ENCODE measurements at regions not wholly inside any gene's neighbourhood (a gene's known extent, or its start where the extent isn't known, plus 50 kb on each side); places are given as distances from the start of the nearest gene placed in this dataset.

GRCh38 chr11:32039149-32039548, 51.7 kb upstream of the RCN1 start:
- no peaks in the 10 kb centered on the region for H3K27me3 ChIP-seq
- TF ChIP-seq POLR2A (IDR thresholded peaks at IDR 0.05) = no peak
- TF ChIP-seq, protein P1, sequence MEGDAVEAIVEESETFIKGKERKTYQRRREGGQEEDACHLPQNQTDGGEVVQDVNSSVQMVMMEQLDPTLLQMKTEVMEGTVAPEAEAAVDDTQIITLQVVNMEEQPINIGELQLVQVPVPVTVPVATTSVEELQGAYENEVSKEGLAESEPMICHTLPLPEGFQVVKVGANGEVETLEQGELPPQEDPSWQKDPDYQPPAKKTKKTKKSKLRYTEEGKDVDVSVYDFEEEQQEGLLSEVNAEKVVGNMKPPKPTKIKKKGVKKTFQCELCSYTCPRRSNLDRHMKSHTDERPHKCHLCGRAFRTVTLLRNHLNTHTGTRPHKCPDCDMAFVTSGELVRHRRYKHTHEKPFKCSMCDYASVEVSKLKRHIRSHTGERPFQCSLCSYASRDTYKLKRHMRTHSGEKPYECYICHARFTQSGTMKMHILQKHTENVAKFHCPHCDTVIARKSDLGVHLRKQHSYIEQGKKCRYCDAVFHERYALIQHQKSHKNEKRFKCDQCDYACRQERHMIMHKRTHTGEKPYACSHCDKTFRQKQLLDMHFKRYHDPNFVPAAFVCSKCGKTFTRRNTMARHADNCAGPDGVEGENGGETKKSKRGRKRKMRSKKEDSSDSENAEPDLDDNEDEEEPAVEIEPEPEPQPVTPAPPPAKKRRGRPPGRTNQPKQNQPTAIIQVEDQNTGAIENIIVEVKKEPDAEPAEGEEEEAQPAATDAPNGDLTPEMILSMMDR (IDR thresholded peaks at IDR 0.05) = no peak
- H3K36me3 ChIP-seq = no peaks in the 10 kb centered on the region
- H3K27ac ChIP-seq = no peak overlapping the region
- DNase-seq = no peak
- H3K9me3 ChIP-seq = no peaks in the 10 kb centered on the region
- intact Hi-C loops (cut with DNase I; ENCODE audit: low total_unique reads) = no loop called here
- no peaks in the 10 kb centered on the region for H3K4me1 ChIP-seq
- H3K4me3 ChIP-seq = no peak overlapping the region

DNA sequence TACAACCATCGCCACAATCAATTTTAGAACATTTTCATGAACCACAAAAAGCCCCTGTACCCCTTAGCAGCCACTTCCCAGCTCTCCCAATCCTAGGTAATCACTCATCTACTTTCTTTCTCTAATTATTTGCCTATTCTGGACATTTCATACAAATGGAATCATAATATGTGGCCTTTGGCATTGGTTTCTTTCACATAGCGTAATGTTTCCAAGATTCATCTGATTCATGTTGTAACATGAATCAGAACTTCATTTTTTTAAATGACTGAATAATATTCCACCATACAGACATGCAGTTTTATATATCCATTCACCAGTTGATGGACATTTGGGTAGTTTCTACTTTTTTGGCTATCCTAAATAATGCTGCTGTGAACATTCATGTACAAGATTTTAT, 56.2 kb upstream of the RCN1 start:
- intact Hi-C loops (cut with DNase I; ENCODE audit: low total_unique reads) = no loop called here
- no peaks in the 10 kb centered on the region for H3K27me3 ChIP-seq

GRCh38 chr11:32034149-32034548, 56.7 kb upstream of the RCN1 start:
- H3K4me3 ChIP-seq = no peak overlapping the region

More for the DNA sequence above, 56.2 kb upstream of the RCN1 start:
- no peak for TF ChIP-seq POLR2A (IDR thresholded peaks at IDR 0.05)
- TF ChIP-seq, protein P1 (IDR thresholded peaks at IDR 0.05) = no peak
- no peak for DNase-seq
- H3K9me3 ChIP-seq = no peaks in the 10 kb centered on the region
- H3K4me3 ChIP-seq = no peak overlapping the region
- H3K36me3 ChIP-seq = no peaks in the 10 kb centered on the region
- no peak overlapping the region for H3K27ac ChIP-seq
- no peaks in the 10 kb centered on the region for H3K4me1 ChIP-seq

GRCh38 chr11:32033491-32033890, 57.4 kb upstream of the RCN1 start:
- DNase-seq = no peak
- intact Hi-C loops (cut with DNase I; ENCODE audit: low total_unique reads) = no loop called here
- Histone ChIP-seq H3K36me3 (no peaks in the 10 kb centered on the region), H3K9me3 (no peaks in the 10 kb centered on the region), H3K27ac (no peak overlapping the region), H3K27me3 (no peaks in the 10 kb centered on the region), H3K4me1 (no peaks in the 10 kb centered on the region), H3K4me3 (no peak overlapping the region)
- TF ChIP-seq POLR2A (IDR thresholded peaks at IDR 0.05) = no peak
- TF ChIP-seq, protein P1 (IDR thresholded peaks at IDR 0.05) = no peak

More at GRCh38 chr11:32034149-32034548, 56.7 kb upstream of the RCN1 start:
- H3K27ac ChIP-seq = no peak overlapping the region
- H3K36me3 ChIP-seq = no peaks in the 10 kb centered on the region
- intact Hi-C loops (cut with DNase I; ENCODE audit: low total_unique reads) = no loop called here
- H3K9me3 ChIP-seq = no peaks in the 10 kb centered on the region
- DNase-seq = no peak
- H3K27me3 ChIP-seq = no peaks in the 10 kb centered on the region
- H3K4me1 ChIP-seq = no peaks in the 10 kb centered on the region
- TF ChIP-seq POLR2A (IDR thresholded peaks at IDR 0.05) = no peak
- TF ChIP-seq, protein P1 (IDR thresholded peaks at IDR 0.05) = no peak

GRCh38 chr11:32033067-32033466, 57.8 kb upstream of the RCN1 start:
- intact Hi-C loops (cut with DNase I; ENCODE audit: low total_unique reads) = no loop called here
- Histone ChIP-seq H3K4me3 (no peak overlapping the region), H3K4me1 (no peaks in the 10 kb centered on the region), H3K36me3 (no peaks in the 10 kb centered on the region), H3K9me3 (no peaks in the 10 kb centered on the region), H3K27me3 (no peaks in the 10 kb centered on the region), H3K27ac (no peak overlapping the region)
- DNase-seq = no peak
- TF ChIP-seq POLR2A (IDR thresholded peaks at IDR 0.05) = no peak
- TF ChIP-seq, protein P1 (IDR thresholded peaks at IDR 0.05) = no peak
